ENCODE measurements at regions not wholly inside any gene's neighbourhood (a gene's known extent, or its start where the extent isn't known, plus 50 kb on each side); places are given as distances from the start of the nearest gene placed in this dataset.

- peak; percentile 39 to 47 for ATAC-seq (ENCODE audit: low FRiP score in 2 of 2)
- TF ChIP-seq EP300 (IDR thresholded peaks at IDR 0.05) = no peak
- no peak for TF ChIP-seq CTCF (IDR thresholded peaks at IDR 0.05)
- no peak for TF ChIP-seq POLR2A (IDR thresholded peaks at IDR 0.05)
- TF ChIP-seq POLR2AphosphoS5 (IDR thresholded peaks at IDR 0.05) = no peak
- 18 to 30% methylated on average over 11 to 14 of the region's 14 CpGs for WGBS, 2 donors
- H3K27ac ChIP-seq = peak overlapping the region in 2 of 4 donors; percentile 21 to 57
- H3K9me3 ChIP-seq = no peaks in the 10 kb centered on the region
- H3K4me3 ChIP-seq = peak overlapping the region in 1 of 4 donors; percentile 4
- peak in 1 of 2 donors; percentile 32 for DNase-seq
- no peaks in the 10 kb centered on the region for H3K27me3 ChIP-seq
- no peaks in the 10 kb centered on the region for H3K36me3 ChIP-seq
- H3K4me1 ChIP-seq = peaks cover 3 to 20% (median 11%) of the 10 kb centered on the region in 4 donors
Measured at GRCh38 chr13:30371649-30372265, 50.5 kb upstream of the UBE2L5 start.
